Keratinocyte (primary cell): ENCODE measurements at regions not wholly inside any gene's neighbourhood (a gene's known extent, or its start where the extent isn't known, plus 50 kb on each side); places are given as distances from the start of the nearest gene placed in this dataset.
"Not testable (repeated sequence)": the region's sequence is repeated elsewhere in the genome, so short reads cannot be mapped to it uniquely, and the experiment has no call there.

Experiments
- DNase-seq: peaks from one replicate; pipeline ENCODE4 v3.0.0-alpha.2; 2011; ENCODE audit warnings: low read depth, missing footprints, low spot score
- FAIRE-seq: peaks from 2 replicates; lab custom pipeline; 2011; peaks lifted over from hg19 to GRCh38; lab: Jason Lieb, UNC
- H2AFZ ChIP-seq: 2 replicates; pipeline ENCODE4 v1.6.0; 2012; ENCODE audit warnings: low read length, control low read depth, inconsistent platforms; ENCODE audit not compliant: control insufficient read depth
- H3K27ac ChIP-seq: 2 replicates; pipeline ENCODE4 v1.5.1; 2011; ENCODE audit warnings: low read length; ENCODE audit not compliant: control insufficient read depth, insufficient read depth
- H3K27me3 ChIP-seq: 3 replicates; pipeline ENCODE4 v1.6.0; 2011; ENCODE audit warnings: low read length; ENCODE audit not compliant: control insufficient read depth, insufficient read depth; ENCODE audit errors: extremely low read depth
- H3K36me3 ChIP-seq, 2 experiments: 2 replicates in 1 of 2; 3 replicates in 1 of 2; pipeline ENCODE4 v1.5.1; 2011; ENCODE audit warnings: low read length in 2 of 2, mild to moderate bottlenecking in 1 of 2; ENCODE audit not compliant: control insufficient read depth in 2 of 2, insufficient read depth in 2 of 2; ENCODE audit errors: extremely low read depth in 1 of 2
- H3K4me1 ChIP-seq: 3 replicates; pipeline ENCODE4 v1.5.1; 2011; ENCODE audit warnings: low read length; ENCODE audit not compliant: control insufficient read depth, insufficient read depth; ENCODE audit errors: extremely low read depth
- H3K4me2 ChIP-seq: 3 replicates; pipeline ENCODE4 v1.6.0; 2011; ENCODE audit warnings: low read depth, low read length; ENCODE audit not compliant: control insufficient read depth, insufficient read depth; ENCODE audit errors: extremely low read depth
- H3K4me3 ChIP-seq, 3 experiments: fragments of 200-600 bp in 1 of 3; sonication (generic) in 1 of 3; 2 replicates in 2 of 3; 3 replicates in 1 of 3; pipeline ENCODE4 v1.5.1; 2011 to 2016; ENCODE audit warnings: low read length in 3 of 3, mild to moderate bottlenecking in 3 of 3, control low read depth in 2 of 3, inconsistent platforms in 1 of 3, low read depth in 1 of 3, mixed read lengths in 1 of 3, mixed run types in 1 of 3, moderate library complexity in 1 of 3; ENCODE audit not compliant: control insufficient read depth in 2 of 3, insufficient read depth in 2 of 3; ENCODE audit errors: extremely low read depth in 1 of 3
- H3K79me2 ChIP-seq: 2 replicates; pipeline ENCODE4 v1.6.0; 2012; ENCODE audit warnings: low read length; ENCODE audit not compliant: control insufficient read depth, insufficient read depth
- H3K9ac ChIP-seq: 3 replicates; pipeline ENCODE4 v1.6.0; 2011; ENCODE audit warnings: low read length; ENCODE audit not compliant: control insufficient read depth, insufficient read depth; ENCODE audit errors: extremely low read depth
- H3K9me1 ChIP-seq: 3 replicates; pipeline ENCODE4 v1.6.0; 2011; ENCODE audit warnings: low read length; ENCODE audit not compliant: control insufficient read depth, insufficient read depth; ENCODE audit errors: extremely low read depth
- H3K9me3 ChIP-seq: 2 replicates; pipeline ENCODE4 v1.5.1; 2012; ENCODE audit warnings: low read depth, low read length; ENCODE audit not compliant: control insufficient read depth
- H4K20me1 ChIP-seq: 3 replicates; pipeline ENCODE4 v1.6.0; 2011; ENCODE audit warnings: low read length; ENCODE audit not compliant: control insufficient read depth, insufficient read depth; ENCODE audit errors: extremely low read depth
- CTCF ChIP-seq, 3 experiments: IDR thresholded peaks in 1 of 3; conservative IDR thresholded peaks in 1 of 3; optimal IDR thresholded peaks in 1 of 3; 2 replicates in 2 of 3; 3 replicates in 1 of 3; pipeline versions ENCODE3 to v1.5.1; 2011; ENCODE audit warnings: low read length in 3 of 3, mild to moderate bottlenecking in 3 of 3, moderate library complexity in 2 of 3, control low read depth in 1 of 3, inconsistent platforms in 1 of 3; ENCODE audit not compliant: insufficient read depth in 2 of 3; ENCODE audit errors: extremely low read depth in 1 of 3
- EZH2 ChIP-seq: IDR thresholded peaks from one replicate; pipeline ENCODE4 v1.6.1; 2012; ENCODE audit warnings: inconsistent platforms, mild to moderate bottlenecking, low read length, moderate library complexity
- dilution Hi-C: fragments of 300-500 bp; cut with MboI; formaldehyde crosslinking; loops from one replicate; pipeline ENCODE4 v1.7.0; 2020; ENCODE audit warnings: low sequenced_read_pairs; ENCODE audit not compliant: extremely low pct_ligation_motif_present

- no peaks in the 10 kb centered on the region for H3K79me2 ChIP-seq
- DNase-seq (no peak), FAIRE-seq (peak; percentile 58)
These were observed 111.6 kb upstream of the PZP start for GRCh38 chr12:9319842-9320173.

GRCh38 chr12:9319044-9319841, 111.0 kb upstream of the PZP start:
- H3K4me1 ChIP-seq, result peaks cover 7% of the 10 kb centered on the region
- H3K79me2 ChIP-seq, result no peaks in the 10 kb centered on the region
- dilution Hi-C loops, result no loop called here
- no peak overlapping the region for H3K4me2 ChIP-seq
- H3K27me3 ChIP-seq, result no peaks in the 10 kb centered on the region
- H2AFZ ChIP-seq, result no peak overlapping the region
- no peak overlapping the region for H3K27ac ChIP-seq
- no peak for DNase-seq
- no peak overlapping the region for H3K4me3 ChIP-seq
- no peak for FAIRE-seq
- peak in 1 of 3 experiments; percentile 27 for TF ChIP-seq CTCF (optimal IDR thresholded peaks at IDR 0.05 in 1 of 3, IDR thresholded peaks at IDR 0.05 in 1 of 3, conservative IDR thresholded peaks at IDR 0.05 in 1 of 3; ENCODE audit: extremely low read depth in 1 of 3, insufficient read depth in 2 of 3, low read length in 3 of 3)
- TF ChIP-seq EZH2, result no peak
- no peaks in the 10 kb centered on the region for H4K20me1 ChIP-seq
- no peak overlapping the region for H3K9ac ChIP-seq
- H3K9me1 ChIP-seq, result no peaks in the 10 kb centered on the region
- no peaks in the 10 kb centered on the region for H3K9me3 ChIP-seq
- H3K36me3 ChIP-seq, result no peaks in the 10 kb centered on the region

More at GRCh38 chr12:9319842-9320173, 111.6 kb upstream of the PZP start:
- Histone ChIP-seq H2AFZ (no peak overlapping the region), H3K36me3 (no peaks in the 10 kb centered on the region), H3K27me3 (no peaks in the 10 kb centered on the region), H3K4me2 (no peak overlapping the region), H3K9me3 (no peaks in the 10 kb centered on the region), H3K4me3 (no peak overlapping the region), H3K27ac (no peak overlapping the region), H3K4me1 (peaks cover 7% of the 10 kb centered on the region), H3K9me1 (no peaks in the 10 kb centered on the region), H4K20me1 (no peaks in the 10 kb centered on the region), H3K9ac (no peak overlapping the region)
- dilution Hi-C loops, result no loop called here
- no peak for TF ChIP-seq CTCF (optimal IDR thresholded peaks at IDR 0.05 in 1 of 3, IDR thresholded peaks at IDR 0.05 in 1 of 3, conservative IDR thresholded peaks at IDR 0.05 in 1 of 3; ENCODE audit: extremely low read depth in 1 of 3, insufficient read depth in 2 of 3, low read length in 3 of 3)
- TF ChIP-seq EZH2, result no peak

- FAIRE-seq, dilution Hi-C loops, H4K20me1 ChIP-seq: not testable (repeated sequence)
These were observed 105.3 kb upstream of the PZP start for GRCh38 chr12:9313479-9313878.

More at GRCh38 chr12:9313479-9313878, 105.3 kb upstream of the PZP start:
- H3K27ac ChIP-seq, H3K4me3 ChIP-seq, H2AFZ ChIP-seq, H3K36me3 ChIP-seq, H3K9me3 ChIP-seq, H3K4me1 ChIP-seq, DNase-seq, H3K79me2 ChIP-seq, H3K9me1 ChIP-seq, H3K27me3 ChIP-seq, H3K9ac ChIP-seq, H3K4me2 ChIP-seq: not testable (repeated sequence)
